GM21381 (cell line): ENCODE measurements at regions not wholly inside any gene's neighbourhood (a gene's known extent, or its start where the extent isn't known, plus 50 kb on each side); places are given as distances from the start of the nearest gene placed in this dataset.

Source experiments
- ATAC-seq: cut with Tn5 transposase; IDR thresholded peaks from one replicate; pipeline ENCODE4 v1.9.1; 2021; ENCODE audit warnings: mild to moderate bottlenecking, moderate library complexity; ENCODE audit not compliant: unreplicated experiment

GRCh38 chr16:86984991-86985647 lies 332.1 kb downstream of the C16orf95 start:
- no peak for ATAC-seq

GRCh38 chr16:86985648-86986015 lies 331.6 kb downstream of the C16orf95 start:
- ATAC-seq, result no peak

GRCh38 chr16:86986136-86986535 lies 331.1 kb downstream of the C16orf95 start:
- ATAC-seq, result no peak

GRCh38 chr16:86986809-86987487 lies 330.2 kb downstream of the C16orf95 start:
- ATAC-seq, result no peak

- no peak for ATAC-seq
Measured at GRCh38 chr16:86987746-86988670, 329.2 kb downstream of the C16orf95 start.

GRCh38 chr16:86988920-86989696 lies 328.1 kb downstream of the C16orf95 start:
- ATAC-seq, result no peak

- ATAC-seq, result no peak
Measured at GRCh38 chr16:86990451-86990850, 326.7 kb downstream of the C16orf95 start.

GRCh38 chr16:86991679-86992078 lies 325.5 kb downstream of the C16orf95 start:
- no peak for ATAC-seq

- ATAC-seq, result no peak
Measured at GRCh38 chr16:86992587-86992986, 324.6 kb downstream of the C16orf95 start.

- no peak for ATAC-seq
Measured at GRCh38 chr16:86993426-86994110, 323.6 kb downstream of the C16orf95 start.

- no peak for ATAC-seq
Measured at GRCh38 chr16:86994215-86994614, 323.0 kb downstream of the C16orf95 start.

- no peak for ATAC-seq
Measured at GRCh38 chr16:86994651-86995171, 322.5 kb downstream of the C16orf95 start.

GRCh38 chr16:86995456-86995855 lies 321.7 kb downstream of the C16orf95 start:
- ATAC-seq, result no peak

- ATAC-seq, result no peak
Measured at GRCh38 chr16:86996081-86996480, 321.1 kb downstream of the C16orf95 start.

GRCh38 chr16:86997058-86997457 lies 320.1 kb downstream of the C16orf95 start:
- no peak for ATAC-seq

- no peak for ATAC-seq
Measured at GRCh38 chr16:86998196-86999001, 318.8 kb downstream of the C16orf95 start.

GRCh38 chr16:87000001-87000400 lies 317.2 kb downstream of the C16orf95 start:
- no peak for ATAC-seq

GRCh38 chr16:87002717-87003413 lies 314.3 kb downstream of the C16orf95 start:
- no peak for ATAC-seq

- ATAC-seq, result no peak
Measured at GRCh38 chr16:87003414-87003755, 313.8 kb downstream of the C16orf95 start.
